ENCODE measurements at regions not wholly inside any gene's neighbourhood (a gene's known extent, or its start where the extent isn't known, plus 50 kb on each side); places are given as distances from the start of the nearest gene placed in this dataset.

- Histone ChIP-seq H2BK20ac (ENCODE audit: low read depth, low read length) (no peak overlapping the region), H4K20me1 (ENCODE audit: insufficient read depth, low read length) (no peaks in the 10 kb centered on the region), H3K9me1 (ENCODE audit: insufficient read depth, low read length) (no peaks in the 10 kb centered on the region), H3K14ac (replicated peaks; ENCODE audit: low read depth, low read length) (no peak overlapping the region), H3K4me1 (ENCODE audit: control insufficient read depth, insufficient read depth, low read length) (no peaks in the 10 kb centered on the region), H3K9me3 (ENCODE audit: control insufficient read depth, insufficient read depth, low read length) (no peaks in the 10 kb centered on the region; the same call in 1 of the 2 replicates), H3K23ac (ENCODE audit: low read depth, low read length) (no peak overlapping the region), H2AK5ac (ENCODE audit: low read depth, low read length) (no peak overlapping the region), H3K56ac (ENCODE audit: extremely low read depth, insufficient read depth, low read length) (no peak overlapping the region), H2BK120ac (ENCODE audit: low read depth, low read length) (no peak overlapping the region), H2AK9ac (replicated peaks; ENCODE audit: low read depth, low read length, poor library complexity) (no peak overlapping the region), H2BK5ac (ENCODE audit: low read depth, low read length, poor library complexity, severe bottlenecking) (no peak overlapping the region), H3K79me1 (ENCODE audit: low read depth in 1 of 2, low read length in 2 of 2) (no peaks in the 10 kb centered on the region), H3K27me3 (ENCODE audit: control insufficient read depth, insufficient read depth, low read length) (no peaks in the 10 kb centered on the region), H3K4ac (ENCODE audit: low read depth, low read length) (no peak overlapping the region), H3K27ac (ENCODE audit: insufficient read depth, low read length) (no peak overlapping the region), H3K4me2 (ENCODE audit: low read depth, low read length) (no peak overlapping the region), H3K18ac (ENCODE audit: low read depth, low read length) (no peak overlapping the region), H3K9ac (ENCODE audit: low read depth, low read length) (no peak overlapping the region), H2BK15ac (ENCODE audit: low read depth, low read length) (no peak overlapping the region), H4K5ac (ENCODE audit: low read depth, low read length) (no peak overlapping the region), H2AFZ (replicated peaks; ENCODE audit: low read length, poor library complexity) (no peak overlapping the region), H4K8ac (ENCODE audit: low read depth in 2 of 2, low read length in 2 of 2) (no peak overlapping the region), H3K36me3 (ENCODE audit: control insufficient read depth, insufficient read depth, low read length) (no peaks in the 10 kb centered on the region), H3K4me3 (ENCODE audit: insufficient read depth, low read depth, low read length) (no peak overlapping the region), H4K91ac (ENCODE audit: insufficient read depth, low read depth, low read length) (no peak overlapping the region)
- dilution Hi-C loops (cut with HindIII; ENCODE audit: low sequenced_read_pairs, unreplicated experiment) = no loop called here
- ATAC-seq (ENCODE audit: low read depth) = no peak
- CTCF ChIA-PET = no interaction called here
- no peak for DNase-seq
- in situ Hi-C loops (cut with MboI; ENCODE audit: low sequenced_read_pairs) = no loop called here
- no peak for TF ChIP-seq MXI1 (IDR thresholded peaks at IDR 0.05; ENCODE audit: borderline replicate concordance, low read depth, low read length)
- TF ChIP-seq MAZ (IDR thresholded peaks at IDR 0.05; ENCODE audit: borderline replicate concordance, low read depth, low read length) = no peak
- TF ChIP-seq RFX5 (IDR thresholded peaks at IDR 0.05; ENCODE audit: low read depth, low read length) = no peak
- TF ChIP-seq CEBPB (IDR thresholded peaks at IDR 0.05; ENCODE audit: low read depth, low read length) = no peak
- no peak for TF ChIP-seq CHD1 (IDR thresholded peaks at IDR 0.05; ENCODE audit: low read depth, low read length)
- no peak for TF ChIP-seq ELK1 (IDR thresholded peaks at IDR 0.05; ENCODE audit: borderline replicate concordance, low read depth, low read length)
- TF ChIP-seq, protein P1, sequence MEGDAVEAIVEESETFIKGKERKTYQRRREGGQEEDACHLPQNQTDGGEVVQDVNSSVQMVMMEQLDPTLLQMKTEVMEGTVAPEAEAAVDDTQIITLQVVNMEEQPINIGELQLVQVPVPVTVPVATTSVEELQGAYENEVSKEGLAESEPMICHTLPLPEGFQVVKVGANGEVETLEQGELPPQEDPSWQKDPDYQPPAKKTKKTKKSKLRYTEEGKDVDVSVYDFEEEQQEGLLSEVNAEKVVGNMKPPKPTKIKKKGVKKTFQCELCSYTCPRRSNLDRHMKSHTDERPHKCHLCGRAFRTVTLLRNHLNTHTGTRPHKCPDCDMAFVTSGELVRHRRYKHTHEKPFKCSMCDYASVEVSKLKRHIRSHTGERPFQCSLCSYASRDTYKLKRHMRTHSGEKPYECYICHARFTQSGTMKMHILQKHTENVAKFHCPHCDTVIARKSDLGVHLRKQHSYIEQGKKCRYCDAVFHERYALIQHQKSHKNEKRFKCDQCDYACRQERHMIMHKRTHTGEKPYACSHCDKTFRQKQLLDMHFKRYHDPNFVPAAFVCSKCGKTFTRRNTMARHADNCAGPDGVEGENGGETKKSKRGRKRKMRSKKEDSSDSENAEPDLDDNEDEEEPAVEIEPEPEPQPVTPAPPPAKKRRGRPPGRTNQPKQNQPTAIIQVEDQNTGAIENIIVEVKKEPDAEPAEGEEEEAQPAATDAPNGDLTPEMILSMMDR (conservative IDR thresholded peaks at IDR 0.05; ENCODE audit: low read depth, low read length) = no peak
- no peak for TF ChIP-seq BHLHE40 (IDR thresholded peaks at IDR 0.05; ENCODE audit: low read depth, low read length)
- no peak for TF ChIP-seq MAFK (IDR thresholded peaks at IDR 0.05; ENCODE audit: low read depth, low read length)
- no peak for TF ChIP-seq USF2 (IDR thresholded peaks at IDR 0.05; ENCODE audit: low read depth, low read length)
- no peak for TF ChIP-seq POLR2A (IDR thresholded peaks at IDR 0.05; ENCODE audit: low read depth, low read length)
- TF ChIP-seq RCOR1 (IDR thresholded peaks at IDR 0.05; ENCODE audit: insufficient replicate concordance, low read length) = no peak
- no peak for TF ChIP-seq FOS (IDR thresholded peaks at IDR 0.05; ENCODE audit: low read depth, low read length)
- no peak for TF ChIP-seq RAD21 (IDR thresholded peaks at IDR 0.05; ENCODE audit: low read length)
- TF ChIP-seq NFE2L2 (IDR thresholded peaks at IDR 0.05; ENCODE audit: low read depth, low read length) = no peak
- TF ChIP-seq SMC3 (IDR thresholded peaks at IDR 0.05; ENCODE audit: low read depth, low read length) = no peak
- POLR2A ChIA-PET (ENCODE audit: unreplicated experiment) = no interaction called here
- no TSS peak for BruUV-seq (replicated peaks)
- intact Hi-C loops (cut with micrococcal nuclease) = no loop called here
- WGBS, 2 experiments (ENCODE audit: extremely low coverage in 2 of 2, insufficient read length in 1 of 2) = no CpG with 5 or more reads among the region's 2 CpGs
Measured at GRCh38 chr4:135834471-135834870, 1632.9 kb upstream of the PABPC4L start.

Measured in IMR-90 (cell line).